GM12878 (cell line): ENCODE measurements at regions not wholly inside any gene's neighbourhood (a gene's known extent, or its start where the extent isn't known, plus 50 kb on each side); places are given as distances from the start of the nearest gene placed in this dataset.

Experiments used
- ATAC-seq: fragments of 200-7000 bp; cut with Tn5 transposase; 3 replicates; pipeline ENCODE4 v1.9.1; 2020; ENCODE audit warnings: mild to moderate bottlenecking, moderate library complexity
- BruUV-seq: library from RNA; stranded (reverse); fragments of 400-500 nt; replicated peaks from 2 replicates; lab custom pipeline; 2021; lab: Mats Ljungman, UMichigan
- CTCF ChIA-PET: fragments of 300-600 bp; sonication (Branson Sonifier 250); formaldehyde crosslinking; extraction: SDS; loops from one replicate; lab custom pipeline; 2021; ENCODE audit warnings: inconsistent platforms; lab: Yijun Ruan, JAX
- POLR2A ChIA-PET: fragments of 350-600 bp; formaldehyde crosslinking; extraction: SDS; loops from one replicate; lab custom pipeline; 2021; ENCODE audit warnings: inconsistent platforms; lab: Charles Lee
- RAD21 ChIA-PET: fragments of 300-600 bp; sonication (Branson Sonifier 250); formaldehyde crosslinking; loops from one replicate; lab custom pipeline; 2023; ENCODE audit warnings: antibody characterized with exemption; ENCODE audit not compliant: unreplicated experiment; lab: Charles Lee
- SMC1A ChIA-PET: fragments of 300-600 bp; sonication (Branson Sonifier 250); formaldehyde crosslinking; loops from one replicate; lab custom pipeline; 2023; ENCODE audit not compliant: unreplicated experiment, uncharacterized antibody; lab: Charles Lee
- DNase-seq: peaks from one replicate; pipeline ENCODE4 v3.0.0-alpha.2; 2011; ENCODE audit warnings: low read depth, low spot score
- FAIRE-seq: peaks from 3 replicates; lab custom pipeline; 2011; peaks lifted over from hg19 to GRCh38; lab: Jason Lieb, UNC
- H2AFZ ChIP-seq: 2 replicates; pipeline ENCODE4 v1.6.0; 2011; ENCODE audit warnings: low read depth, low read length, control low read depth; ENCODE audit not compliant: control insufficient read depth
- H3K27ac ChIP-seq: 2 replicates; pipeline ENCODE4 v1.5.1; 2011; ENCODE audit warnings: control low read depth; ENCODE audit not compliant: control insufficient read depth, insufficient read depth
- H3K27me3 ChIP-seq, 2 experiments: replicated peaks in 1 of 2; 2 replicates each; pipeline versions ENCODE4 v1.6.0 to v1.6.1; 2011; ENCODE audit warnings: low read length in 1 of 2; ENCODE audit not compliant: control insufficient read depth in 2 of 2, insufficient read depth in 2 of 2
- H3K36me3 ChIP-seq, 2 experiments: 2 replicates each; pipeline ENCODE4 v1.5.1; 2011; ENCODE audit warnings: low read length in 1 of 2; ENCODE audit not compliant: control insufficient read depth in 2 of 2, insufficient read depth in 2 of 2
- H3K4me1 ChIP-seq: 2 replicates; pipeline ENCODE4 v1.6.1; 2011; ENCODE audit warnings: mild to moderate bottlenecking, low read length, moderate library complexity, mixed read lengths; ENCODE audit not compliant: control insufficient read depth, insufficient read depth
- H3K4me2 ChIP-seq: 2 replicates; pipeline ENCODE4 v1.6.0; 2011; ENCODE audit warnings: control low read depth; ENCODE audit not compliant: control insufficient read depth, insufficient read depth
- H3K4me3 ChIP-seq: fragments of 200-600 bp; sonication (generic); 2 replicates; pipeline ENCODE4 v1.5.1; 2016
- H3K79me2 ChIP-seq: 2 replicates; pipeline ENCODE4 v1.6.0; 2011; ENCODE audit warnings: low read length; ENCODE audit not compliant: control insufficient read depth, insufficient read depth
- H3K9ac ChIP-seq: 2 replicates; pipeline ENCODE4 v1.8.0; 2011; ENCODE audit warnings: low read length, control low read depth, mixed read lengths; ENCODE audit not compliant: control insufficient read depth, insufficient read depth
- H3K9me3 ChIP-seq: replicated peaks from 3 replicates; pipeline ENCODE4 v1.5.1; 2011; ENCODE audit warnings: mild to moderate bottlenecking, low read length; ENCODE audit not compliant: control insufficient read depth, insufficient read depth
- H4K20me1 ChIP-seq: 2 replicates; pipeline ENCODE4 v1.6.0; 2011; ENCODE audit not compliant: control insufficient read depth, insufficient read depth
- ATF2 ChIP-seq: IDR thresholded peaks from 2 replicates; pipeline ENCODE4 v1.6.1; 2012; ENCODE audit warnings: low read length, inconsistent platforms
- CBX3 ChIP-seq: fragments of 200-600 bp; sonication (generic); IDR thresholded peaks from 2 replicates; pipeline ENCODE4 v1.6.1; 2016; ENCODE audit warnings: low read depth, borderline replicate concordance
- ESRRA ChIP-seq: IDR thresholded peaks from 2 replicates; pipeline ENCODE4 v1.6.1; 2012; ENCODE audit warnings: mild to moderate bottlenecking, low read length, improper control_type of control experiment
- ETV6 ChIP-seq, 2 experiments: fragments of 450-650 bp in 1 of 2; IDR thresholded peaks in 1 of 2; conservative IDR thresholded peaks in 1 of 2; 2 replicates each; pipeline ENCODE4 v1.6.1; 2014; ENCODE audit warnings: antibody characterized with exemption in 1 of 2, borderline replicate concordance in 1 of 2, low read depth in 1 of 2, mild to moderate bottlenecking in 1 of 2, moderate library complexity in 1 of 2
- JUND ChIP-seq: IDR thresholded peaks from 2 replicates; pipeline ENCODE4 v1.6.1; 2012; ENCODE audit warnings: low read depth, mild to moderate bottlenecking, low read length, improper control_type of control experiment, moderate library complexity
- MEF2A ChIP-seq: IDR thresholded peaks from 2 replicates; pipeline ENCODE4 v1.6.1; 2011; ENCODE audit warnings: low read depth, mild to moderate bottlenecking, low read length, moderate library complexity; ENCODE audit not compliant: insufficient read depth
- MYC ChIP-seq: IDR thresholded peaks from 2 replicates; pipeline ENCODE4 v1.6.1; 2011; ENCODE audit warnings: mild to moderate bottlenecking, low read length, moderate library complexity, inconsistent platforms; ENCODE audit not compliant: insufficient read depth, insufficient replicate concordance, insufficient read length, severe bottlenecking
- PAX8 ChIP-seq: fragments of 450-650 bp; IDR thresholded peaks from 2 replicates; pipeline ENCODE4 v1.6.1; 2017; ENCODE audit warnings: mild to moderate bottlenecking, moderate library complexity
- PKNOX1 ChIP-seq: fragments of 450-650 bp; IDR thresholded peaks from 2 replicates; pipeline ENCODE4 v1.6.1; 2016; ENCODE audit warnings: mild to moderate bottlenecking
- RB1 ChIP-seq: fragments of 450-650 bp; formaldehyde crosslinking; IDR thresholded peaks from 2 replicates; pipeline ENCODE4 v1.6.1; 2017; ENCODE audit warnings: mild to moderate bottlenecking, borderline replicate concordance
- SMAD1 ChIP-seq: fragments of 450-650 bp; IDR thresholded peaks from 2 replicates; pipeline ENCODE4 v1.6.1; 2018; ENCODE audit warnings: mild to moderate bottlenecking, low read depth; ENCODE audit not compliant: partially characterized antibody
- SUZ12 ChIP-seq: fragments of 200-600 bp; sonication (generic); IDR thresholded peaks from one replicate; pipeline ENCODE4 v1.6.1; 2018; ENCODE audit warnings: antibody characterized with exemption, mild to moderate bottlenecking; ENCODE audit not compliant: unreplicated experiment
- TAF1 ChIP-seq: IDR thresholded peaks from 2 replicates; pipeline ENCODE4 v1.6.1; 2011; ENCODE audit warnings: mild to moderate bottlenecking, low read depth, low read length, borderline replicate concordance
- USF2 ChIP-seq: IDR thresholded peaks from 2 replicates; pipeline ENCODE4 v1.6.1; 2011; ENCODE audit warnings: low read depth, low read length, improper control_type of control experiment, borderline replicate concordance
- YY1 ChIP-seq: IDR thresholded peaks from 2 replicates; pipeline ENCODE4 v1.6.1; 2011; ENCODE audit warnings: low read depth, mild to moderate bottlenecking, low read length
- in situ Hi-C: fragments of 300-500 bp; cut with MboI; formaldehyde crosslinking; loops from 9 replicates; pipeline ENCODE4 v1.14.3; 2018; ENCODE audit warnings: mixed read lengths
- intact Hi-C: fragments of 100-400 bp; cut with micrococcal nuclease; formaldehyde crosslinking; loops from one replicate; pipeline ENCODE4 v1.14.2; 2022; ENCODE audit not compliant: unreplicated experiment

- no peak for ATAC-seq
- TF ChIP-seq PKNOX1 (no peak), ESRRA (no peak), SMAD1 (no peak), MYC (no peak), MEF2A (no peak), PAX8 (no peak), SUZ12 (no peak), ETV6 (conservative IDR thresholded peaks at IDR 0.05 in 1 of 2, IDR thresholded peaks at IDR 0.05 in 1 of 2; ENCODE audit: borderline replicate concordance in 1 of 2, low read depth in 1 of 2) (no peak), ATF2 (no peak), USF2 (no peak), YY1 (no peak), TAF1 (no peak), CBX3 (no peak), JUND (no peak), RB1 (no peak)
- BruUV-seq = no TSS peak
- intact Hi-C loops = no loop called here
- Histone ChIP-seq H4K20me1 (no peaks in the 10 kb centered on the region), H3K27me3 (no peaks in the 10 kb centered on the region), H3K4me3 (no peak overlapping the region), H3K36me3 (no peaks in the 10 kb centered on the region), H3K4me2 (no peak overlapping the region), H3K79me2 (no peaks in the 10 kb centered on the region), H3K9ac (no peak overlapping the region), H3K9me3 (no peaks in the 10 kb centered on the region), H3K27ac (no peak overlapping the region), H3K4me1 (no peaks in the 10 kb centered on the region), H2AFZ (no peak overlapping the region)
- CTCF ChIA-PET = interaction anchor here (0.9 kb wide), 1 partner anchor 10 kb away, joined by 3 read pairs; no protein-coding TSS in a partner anchor
- POLR2A ChIA-PET = interaction anchor here (0.5 kb wide), 1 partner anchor 10 kb away, joined by 5 read pairs; no protein-coding TSS in a partner anchor
- DNase-seq = no peak
- FAIRE-seq = no peak
- in situ Hi-C loops = no loop called here
- SMC1A ChIA-PET = no interaction called here
- RAD21 ChIA-PET = no interaction called here
Observed at GRCh38 chr2:116674188-116674587, 1140.3 kb upstream of the DDX18 start.
